Colonic mucosa (tissue), 4 donors: ENCODE measurements at regions not wholly inside any gene's neighbourhood (a gene's known extent, or its start where the extent isn't known, plus 50 kb on each side); places are given as distances from the start of the nearest gene placed in this dataset.
"Not testable (repeated sequence)": the region's sequence is repeated elsewhere in the genome, so short reads cannot be mapped to it uniquely, and the experiment has no call there.

Experiments used
- DNase-seq: peaks from one replicate; pipeline ENCODE4 v3.0.0-alpha.2; 2020
- H3K27ac ChIP-seq: fragments of 200-600 bp; one replicate; pipeline ENCODE4 v1.8.0; 2021
- H3K27me3 ChIP-seq: fragments of 200-600 bp; one replicate; pipeline ENCODE4 v1.8.0; 2021
- H3K36me3 ChIP-seq: fragments of 200-600 bp; one replicate; pipeline ENCODE4 v1.8.0; 2021
- H3K4me1 ChIP-seq: fragments of 200-600 bp; one replicate; pipeline ENCODE4 v1.8.0; 2021; ENCODE audit warnings: mild to moderate bottlenecking
- H3K4me3 ChIP-seq: fragments of 200-600 bp; one replicate; pipeline ENCODE4 v1.8.0; 2021
- H3K9ac ChIP-seq, 2 donors: one replicate each; pipeline ENCODE4 v1.7.0; 2013; ENCODE audit warnings: control low read depth in 2 of 2, low read depth in 2 of 2, low read length in 2 of 2
- H3K9me3 ChIP-seq: fragments of 200-600 bp; one replicate; pipeline ENCODE4 v1.8.0; 2021
- CTCF ChIP-seq: fragments of 200-600 bp; IDR thresholded peaks from one replicate; pipeline ENCODE4 v1.8.0; 2022; ENCODE audit warnings: antibody characterized with exemption, mild to moderate bottlenecking
- intact Hi-C: fragments of 100-400 bp; cut with DNase I; formaldehyde crosslinking; loops from one replicate; pipeline ENCODE4 v1.14.1; 2022
- donor health status: healthy.
- donor health status: DM: no; HTN: no; CAD: no.
- donor health status: DM: no; HTN: no; CAD: no.

DNA sequence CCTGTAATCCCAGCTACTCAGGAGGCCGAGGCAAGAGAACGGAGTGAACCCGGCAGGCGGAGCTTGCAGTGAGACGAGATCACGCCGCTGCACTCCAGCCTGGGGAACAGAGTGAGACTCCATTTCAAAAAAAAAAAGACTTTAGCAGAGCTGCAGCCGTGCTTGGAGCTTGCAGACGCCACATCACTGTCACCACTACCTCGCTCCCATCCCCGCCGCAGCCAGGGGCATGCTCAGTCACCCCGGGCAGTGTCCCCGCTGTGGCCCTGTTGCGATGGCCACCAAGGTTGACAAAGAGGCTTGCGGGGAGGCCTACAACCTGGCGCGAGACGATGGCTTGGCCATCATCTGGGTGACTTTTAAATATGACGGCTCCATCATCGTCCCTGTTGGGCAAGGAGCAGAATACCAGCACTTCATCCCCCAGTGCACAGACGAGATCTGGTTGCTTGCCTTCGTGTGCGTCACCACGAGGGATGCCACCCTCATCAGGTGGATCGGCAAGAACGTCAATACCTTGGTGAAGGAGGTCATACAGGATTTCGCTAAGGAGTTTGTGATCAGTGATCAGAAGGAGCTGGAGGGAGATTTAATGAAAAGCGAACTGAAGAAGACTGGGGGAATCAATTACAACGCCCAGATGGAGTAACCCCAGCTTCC, 118.1 kb downstream of the TNFRSF13B start:
- Histone ChIP-seq H3K36me3 (no peaks in the 10 kb centered on the region), H3K27ac (no peak overlapping the region), H3K9me3 (no peaks in the 10 kb centered on the region), H3K27me3 (no peaks in the 10 kb centered on the region), H3K9ac (no peak overlapping the region), H3K4me1 (no peaks in the 10 kb centered on the region), H3K4me3 (no peak overlapping the region)
- TF ChIP-seq CTCF = no peak
- intact Hi-C loops = no loop called here
- no peak for DNase-seq

- intact Hi-C loops, H3K9me3 ChIP-seq, H3K9ac ChIP-seq, H3K4me1 ChIP-seq, H3K27ac ChIP-seq, DNase-seq, H3K4me3 ChIP-seq, H3K27me3 ChIP-seq, H3K36me3 ChIP-seq: not testable (repeated sequence)
Measured at GRCh38 chr17:16849861-16850260, 122.1 kb downstream of the TNFRSF13B start.

- H3K9me3 ChIP-seq, H3K4me1 ChIP-seq, H3K36me3 ChIP-seq, H3K9ac ChIP-seq, H3K4me3 ChIP-seq, intact Hi-C loops, DNase-seq, H3K27ac ChIP-seq, H3K27me3 ChIP-seq: not testable (repeated sequence)
Measured at GRCh38 chr17:16848997-16849396, 122.9 kb downstream of the TNFRSF13B start.

DNA sequence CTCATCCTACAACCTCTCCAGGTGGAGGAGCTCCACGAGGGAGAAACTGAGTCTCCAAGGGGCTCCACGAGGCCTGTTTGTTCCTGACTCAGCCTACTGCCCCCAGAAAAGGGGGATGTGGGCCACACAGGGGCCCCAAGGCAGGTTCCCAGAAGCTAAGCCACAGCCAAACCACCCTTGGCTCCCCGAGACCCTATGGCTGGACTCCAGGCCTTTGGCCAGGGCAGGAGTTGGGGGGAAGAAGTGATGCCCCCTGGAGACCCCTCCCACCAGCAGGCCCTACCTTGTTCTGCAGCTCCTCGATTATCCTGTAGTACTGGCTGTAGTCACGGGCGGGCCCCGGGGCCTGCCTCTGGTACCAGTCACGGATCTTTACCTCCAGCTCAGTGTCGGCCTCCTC, 126.8 kb downstream of the TNFRSF13B start:
- H3K4me3 ChIP-seq, H3K36me3 ChIP-seq, H3K4me1 ChIP-seq, intact Hi-C loops, H3K9me3 ChIP-seq, H3K9ac ChIP-seq, DNase-seq, H3K27me3 ChIP-seq, H3K27ac ChIP-seq: not testable (repeated sequence)

DNA sequence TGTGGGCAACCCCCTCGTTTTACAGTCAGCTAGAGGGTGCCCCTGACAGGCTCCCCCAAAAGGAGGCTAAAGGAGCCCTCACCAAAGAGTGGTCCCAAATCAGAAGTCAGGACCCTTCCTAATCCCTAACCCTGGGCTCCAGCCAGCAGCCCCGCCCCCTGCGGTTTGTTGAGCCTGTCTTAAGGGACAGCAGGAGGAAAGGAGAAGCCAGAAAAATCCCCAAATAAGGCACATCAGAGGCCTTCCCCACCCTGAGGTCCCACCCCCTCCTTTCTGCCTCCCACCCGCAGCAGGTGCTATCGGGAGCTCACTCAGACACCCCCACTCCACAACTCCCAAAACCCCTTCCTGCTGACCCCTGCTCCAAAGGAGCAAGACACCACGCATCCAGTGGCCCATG, 127.2 kb downstream of the TNFRSF13B start:
- H3K4me1 ChIP-seq, H3K27me3 ChIP-seq, H3K36me3 ChIP-seq, H3K4me3 ChIP-seq, DNase-seq, H3K9ac ChIP-seq, H3K9me3 ChIP-seq, H3K27ac ChIP-seq, intact Hi-C loops: not testable (repeated sequence)

GRCh38 chr17:16843511-16843910, 128.4 kb downstream of the TNFRSF13B start:
- H3K9ac ChIP-seq, H3K4me3 ChIP-seq, intact Hi-C loops, H3K36me3 ChIP-seq, H3K27ac ChIP-seq, H3K9me3 ChIP-seq, H3K27me3 ChIP-seq, H3K4me1 ChIP-seq, DNase-seq: not testable (repeated sequence)

DNA sequence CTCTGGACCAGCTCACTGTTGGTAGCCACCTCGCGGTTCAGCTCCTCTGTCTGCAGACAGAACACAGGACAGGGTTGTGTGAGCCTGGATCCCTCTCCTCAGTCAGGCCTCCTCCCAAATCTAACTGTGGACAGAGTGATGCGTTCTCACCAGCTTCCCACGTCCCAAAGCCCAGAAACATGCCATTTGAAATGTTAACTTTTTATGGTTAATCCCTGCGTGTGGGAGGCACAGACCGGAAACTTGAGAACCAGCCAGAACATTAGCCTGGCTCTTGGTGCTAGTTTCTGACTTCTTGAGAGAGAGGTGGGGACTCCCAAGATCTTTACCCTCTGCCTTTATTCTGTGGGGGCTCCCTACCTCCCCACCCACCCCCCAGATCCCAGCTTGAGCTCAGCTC, 129.6 kb downstream of the TNFRSF13B start:
- intact Hi-C loops, H3K9ac ChIP-seq, H3K9me3 ChIP-seq, H3K36me3 ChIP-seq, H3K27ac ChIP-seq, H3K4me1 ChIP-seq, H3K4me3 ChIP-seq, H3K27me3 ChIP-seq, DNase-seq: not testable (repeated sequence)

DNA sequence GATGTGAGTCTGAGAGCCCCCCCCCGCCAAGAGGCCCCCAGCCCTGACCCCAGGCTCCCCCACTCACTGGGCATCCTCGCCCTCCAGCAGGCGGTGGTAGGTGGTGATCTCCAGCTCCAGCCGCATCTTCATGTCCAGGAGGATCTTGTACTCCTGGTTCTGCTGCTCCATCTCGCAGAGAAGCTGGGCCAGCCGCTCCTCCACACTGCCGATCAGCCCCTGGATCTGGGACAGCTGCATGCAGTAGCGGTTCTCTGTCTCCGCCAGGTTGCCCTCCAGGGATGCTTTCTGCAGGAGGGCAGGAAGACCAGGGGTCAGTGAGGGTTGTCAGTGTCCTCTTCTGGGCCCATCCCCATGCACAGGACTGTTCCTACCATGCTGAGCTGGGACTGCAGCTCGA, 130.0 kb downstream of the TNFRSF13B start:
- DNase-seq, H3K9ac ChIP-seq, H3K9me3 ChIP-seq, H3K4me1 ChIP-seq, H3K27ac ChIP-seq, intact Hi-C loops, H3K36me3 ChIP-seq, H3K27me3 ChIP-seq, H3K4me3 ChIP-seq: not testable (repeated sequence)

DNA sequence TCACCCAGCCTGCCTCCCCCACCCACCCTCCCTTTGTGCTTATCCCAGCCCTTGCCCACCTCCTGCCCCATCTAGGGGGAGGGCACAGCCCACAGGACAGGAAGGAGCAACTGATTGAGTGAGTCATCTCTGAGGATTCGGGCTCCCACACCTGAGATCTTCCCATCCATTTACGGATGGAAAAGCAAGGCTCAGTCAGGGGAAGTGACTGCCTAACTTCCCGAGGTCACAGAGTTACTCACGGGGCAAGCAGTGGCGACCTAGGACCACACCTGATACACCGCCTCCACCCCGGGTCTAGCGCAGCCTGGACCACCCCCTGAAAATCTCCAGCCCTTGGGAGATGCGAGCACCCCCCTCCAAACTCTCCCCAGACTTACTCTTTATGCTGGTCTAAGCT, 131.7 kb downstream of the TNFRSF13B start:
- intact Hi-C loops, H3K9ac ChIP-seq, H3K27ac ChIP-seq, DNase-seq, H3K36me3 ChIP-seq, H3K9me3 ChIP-seq, H3K4me3 ChIP-seq, H3K27me3 ChIP-seq, H3K4me1 ChIP-seq: not testable (repeated sequence)

DNA sequence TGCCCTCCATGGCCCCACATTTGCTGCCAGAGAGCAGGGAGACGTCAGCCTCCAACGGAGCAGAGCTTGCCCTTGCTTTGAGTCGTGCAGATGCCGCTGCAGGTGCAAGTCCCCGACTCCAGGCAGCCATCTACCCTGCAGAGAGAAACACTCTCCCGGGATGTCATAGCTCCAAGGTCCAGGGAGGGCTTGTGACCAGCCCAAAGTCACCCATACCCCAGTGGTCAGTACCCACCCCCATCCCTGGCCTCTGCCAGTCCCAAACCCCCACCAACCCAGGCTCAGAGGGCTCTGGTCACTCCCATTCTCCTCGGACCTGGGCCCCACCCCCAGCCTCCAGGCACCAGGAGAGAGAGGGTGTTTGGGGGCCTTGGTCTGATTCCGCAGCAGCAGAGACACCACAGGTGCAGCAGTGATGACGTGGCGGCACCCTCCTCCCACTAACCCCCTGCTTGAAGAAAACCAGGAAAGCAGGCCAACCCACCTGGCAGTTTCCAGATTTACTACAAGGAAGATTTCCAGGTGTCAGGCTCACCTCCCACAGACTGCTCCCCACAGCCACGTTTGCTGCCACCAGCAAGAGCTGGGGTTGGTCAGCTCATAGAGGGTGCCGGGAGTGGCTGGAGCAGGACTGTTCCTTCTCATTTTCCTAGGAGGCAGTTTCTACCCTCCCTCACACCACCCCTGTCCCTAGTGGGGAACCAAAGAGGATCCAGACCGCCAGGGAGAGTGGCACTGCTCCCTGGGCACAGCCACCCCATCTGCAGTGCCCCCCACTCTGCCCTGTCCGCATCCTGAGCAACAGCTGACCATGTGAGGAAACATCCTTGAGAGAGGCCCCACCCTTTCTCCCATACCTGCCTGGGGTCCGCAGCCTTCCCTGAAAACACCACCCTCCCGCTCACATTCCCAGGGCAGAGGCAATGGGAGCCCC, 132.4 kb downstream of the TNFRSF13B start:
- H3K27ac ChIP-seq, DNase-seq, H3K4me1 ChIP-seq, intact Hi-C loops, H3K27me3 ChIP-seq, H3K36me3 ChIP-seq, H3K9me3 ChIP-seq, H3K9ac ChIP-seq, H3K4me3 ChIP-seq: not testable (repeated sequence)

DNA sequence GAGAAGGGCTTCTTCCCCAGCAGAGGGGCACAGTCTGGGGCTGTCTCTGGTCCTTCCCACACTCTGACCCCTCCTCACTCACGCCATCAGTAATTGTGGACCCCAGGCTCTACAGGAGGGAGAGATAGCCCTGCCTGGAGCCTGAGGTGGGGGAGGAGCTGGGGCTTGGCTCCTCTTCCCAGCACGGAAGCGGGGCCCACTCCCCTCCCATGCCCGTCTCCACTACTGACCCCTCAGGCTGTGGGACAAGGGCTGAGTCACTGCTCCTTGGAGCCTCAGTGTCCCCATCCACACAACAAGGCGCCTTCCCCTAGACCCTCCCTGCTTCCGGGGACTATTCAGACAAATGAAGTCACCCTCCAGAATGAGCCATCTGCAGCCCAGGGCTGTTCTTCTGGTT, 133.1 kb downstream of the TNFRSF13B start:
- H3K9ac ChIP-seq, DNase-seq, H3K27ac ChIP-seq, H3K4me1 ChIP-seq, intact Hi-C loops, H3K27me3 ChIP-seq, H3K4me3 ChIP-seq, H3K9me3 ChIP-seq, H3K36me3 ChIP-seq: not testable (repeated sequence)

GRCh38 chr17:16838287-16838686, 133.6 kb downstream of the TNFRSF13B start:
- intact Hi-C loops, H3K27ac ChIP-seq, H3K4me1 ChIP-seq, H3K9ac ChIP-seq, H3K4me3 ChIP-seq, DNase-seq, H3K36me3 ChIP-seq, H3K27me3 ChIP-seq, H3K9me3 ChIP-seq: not testable (repeated sequence)
